ENCODE measurements at regions not wholly inside any gene's neighbourhood (a gene's known extent, or its start where the extent isn't known, plus 50 kb on each side); places are given as distances from the start of the nearest gene placed in this dataset.
A peak's percentile ranks its signal among the peaks of the same experiment; 100 is the strongest.

DNA sequence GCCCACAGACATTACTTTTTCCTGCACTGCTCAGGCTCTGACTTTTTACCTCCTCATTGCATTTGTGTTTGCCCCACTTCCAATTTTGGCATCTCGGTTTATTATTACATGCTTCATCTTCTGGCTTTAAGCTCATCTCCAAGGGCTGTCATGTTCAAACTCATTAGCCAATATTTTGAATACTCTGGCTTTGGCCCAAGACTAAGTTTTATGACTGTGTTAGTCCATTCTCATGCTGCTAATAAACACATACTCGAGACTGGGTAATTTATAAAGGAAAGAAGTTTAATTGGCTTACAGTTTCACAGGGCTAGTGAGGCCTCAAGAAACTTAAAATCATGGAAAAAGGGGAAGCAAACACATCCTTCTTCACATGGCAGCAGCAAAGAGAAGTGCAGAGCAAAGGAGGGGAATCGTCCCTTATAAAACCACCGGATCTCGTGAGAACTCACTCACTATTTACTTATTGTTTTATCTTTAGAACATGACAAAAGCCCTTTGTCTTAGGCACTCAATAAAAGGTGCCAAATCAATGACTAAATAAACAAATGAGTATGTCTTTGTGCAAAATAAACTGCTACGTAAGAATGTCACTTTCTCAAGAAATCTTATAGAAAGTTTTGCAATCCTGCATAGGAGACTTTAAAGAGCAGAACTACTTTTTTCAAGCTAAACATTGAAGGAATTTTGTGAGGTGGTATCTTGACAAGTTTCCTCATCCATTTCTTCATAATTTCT lies 233.4 kb upstream of the SPRY2 start:
- Histone ChIP-seq H3K9me3 (ENCODE audit: control insufficient read depth, insufficient read depth, low read length) (no peaks in the 10 kb centered on the region), H3K4me1 (ENCODE audit: control insufficient read depth, insufficient read depth, low read length) (no peaks in the 10 kb centered on the region), H3K27me3 (ENCODE audit: control insufficient read depth, insufficient read depth, low read length) (no peaks in the 10 kb centered on the region), H3K27ac (ENCODE audit: low read depth, low read length) (no peak overlapping the region), H3K4me3 (ENCODE audit: low read depth, low read length) (no peak overlapping the region), H3K36me3 (ENCODE audit: control insufficient read depth, insufficient read depth, low read length) (no peaks in the 10 kb centered on the region)
- no peak for DNase-seq (ENCODE audit: low read depth in 4 of 6, low spot score in 6 of 6)
- 57% methylated on average over 1 of the region's 6 CpGs for WGBS (ENCODE audit: insufficient coverage)

DNA sequence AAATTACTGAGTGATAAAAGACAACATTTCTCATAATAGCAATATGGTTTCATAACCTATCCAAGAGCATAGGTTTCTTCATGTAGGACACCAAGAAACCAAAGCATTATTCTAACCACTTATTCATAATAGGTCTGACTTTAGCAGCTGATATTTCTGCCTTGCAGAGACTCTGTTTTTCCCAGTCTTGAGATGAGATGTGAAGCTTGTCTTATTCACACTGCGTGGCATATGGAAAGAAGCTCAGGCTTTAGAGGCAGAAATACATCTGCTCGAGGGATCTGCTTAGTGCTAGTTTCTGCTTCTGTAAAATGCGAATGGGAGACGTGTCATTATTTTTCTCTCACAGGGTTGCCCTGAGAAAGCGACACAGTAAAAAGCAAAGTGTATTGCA lies 232.0 kb upstream of the SPRY2 start:
- peak in 2 of 6 donors; percentile 72 to 86 for DNase-seq (ENCODE audit: low read depth in 4 of 6, low spot score in 6 of 6)
- H3K4me1 ChIP-seq (ENCODE audit: control insufficient read depth, insufficient read depth, low read length): no peaks in the 10 kb centered on the region
- 52% methylated on average over 5 of the region's 5 CpGs for WGBS (ENCODE audit: insufficient coverage)
- H3K27ac ChIP-seq (ENCODE audit: low read depth, low read length): no peak overlapping the region
- H3K36me3 ChIP-seq (ENCODE audit: control insufficient read depth, insufficient read depth, low read length): no peaks in the 10 kb centered on the region
- no peaks in the 10 kb centered on the region for H3K27me3 ChIP-seq (ENCODE audit: control insufficient read depth, insufficient read depth, low read length)
- H3K9me3 ChIP-seq (ENCODE audit: control insufficient read depth, insufficient read depth, low read length): no peaks in the 10 kb centered on the region
- H3K4me3 ChIP-seq (ENCODE audit: low read depth, low read length): no peak overlapping the region

DNA sequence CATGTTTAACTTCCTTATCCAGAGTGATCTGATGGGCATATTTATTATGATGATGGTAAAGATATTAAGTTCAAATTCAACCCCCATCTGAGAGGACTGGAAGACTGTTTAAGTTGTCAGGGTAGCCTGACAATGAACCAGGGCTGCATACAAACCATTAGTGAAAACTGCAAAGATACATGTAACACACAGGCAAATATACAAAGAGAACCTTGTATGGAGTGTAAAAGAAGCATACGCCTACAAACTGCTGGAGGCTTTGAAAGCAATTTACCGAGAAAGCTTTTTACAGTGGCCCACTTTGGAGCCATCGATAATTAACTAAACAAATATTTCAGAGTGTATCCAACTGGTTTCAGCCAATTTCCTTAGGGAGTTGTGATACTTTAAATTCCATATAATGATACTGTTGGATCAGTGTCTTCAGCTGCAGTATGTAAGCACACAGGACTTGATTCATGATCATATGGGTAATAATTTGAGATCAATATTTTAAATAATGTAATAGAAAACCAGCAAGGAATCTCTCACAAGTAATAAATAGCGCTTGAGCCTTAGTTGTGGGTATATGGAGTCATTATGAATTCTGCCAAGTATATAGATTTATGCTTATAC lies 231.5 kb upstream of the SPRY2 start:
- no peaks in the 10 kb centered on the region for H3K9me3 ChIP-seq (ENCODE audit: control insufficient read depth, insufficient read depth, low read length)
- no peak overlapping the region for H3K27ac ChIP-seq (ENCODE audit: low read depth, low read length)
- H3K27me3 ChIP-seq (ENCODE audit: control insufficient read depth, insufficient read depth, low read length): no peaks in the 10 kb centered on the region
- no CpG with 5 or more reads among the region's 4 CpGs for WGBS (ENCODE audit: insufficient coverage)
- no peaks in the 10 kb centered on the region for H3K36me3 ChIP-seq (ENCODE audit: control insufficient read depth, insufficient read depth, low read length)
- DNase-seq (ENCODE audit: low read depth in 4 of 6, low spot score in 6 of 6): peak in 2 of 6 donors; percentile 33 to 51
- no peak overlapping the region for H3K4me3 ChIP-seq (ENCODE audit: low read depth, low read length)
- H3K4me1 ChIP-seq (ENCODE audit: control insufficient read depth, insufficient read depth, low read length): no peaks in the 10 kb centered on the region

GRCh38 chr13:80571346-80572307 lies 230.7 kb upstream of the SPRY2 start:
- WGBS (ENCODE audit: insufficient coverage): 84% methylated on average over 2 of the region's 4 CpGs
- Histone ChIP-seq H3K4me3 (ENCODE audit: low read depth, low read length) (no peak overlapping the region), H3K27ac (ENCODE audit: low read depth, low read length) (no peak overlapping the region), H3K4me1 (ENCODE audit: control insufficient read depth, insufficient read depth, low read length) (no peaks in the 10 kb centered on the region), H3K9me3 (ENCODE audit: control insufficient read depth, insufficient read depth, low read length) (no peaks in the 10 kb centered on the region), H3K36me3 (ENCODE audit: control insufficient read depth, insufficient read depth, low read length) (no peaks in the 10 kb centered on the region), H3K27me3 (ENCODE audit: control insufficient read depth, insufficient read depth, low read length) (no peaks in the 10 kb centered on the region)
- DNase-seq (ENCODE audit: low read depth in 4 of 6, low spot score in 6 of 6): no peak

- Histone ChIP-seq H3K9me3 (ENCODE audit: control insufficient read depth, insufficient read depth, low read length) (no peaks in the 10 kb centered on the region), H3K27me3 (ENCODE audit: control insufficient read depth, insufficient read depth, low read length) (no peaks in the 10 kb centered on the region), H3K4me1 (ENCODE audit: control insufficient read depth, insufficient read depth, low read length) (no peaks in the 10 kb centered on the region), H3K36me3 (ENCODE audit: control insufficient read depth, insufficient read depth, low read length) (no peaks in the 10 kb centered on the region), H3K27ac (ENCODE audit: low read depth, low read length) (no peak overlapping the region), H3K4me3 (ENCODE audit: low read depth, low read length) (no peak overlapping the region)
- WGBS (ENCODE audit: insufficient coverage): 79% methylated on average over 4 of the region's 4 CpGs
- no peak for DNase-seq (ENCODE audit: low read depth in 4 of 6, low spot score in 6 of 6)
These were observed 222.5 kb upstream of the SPRY2 start for GRCh38 chr13:80563439-80563838.

DNA sequence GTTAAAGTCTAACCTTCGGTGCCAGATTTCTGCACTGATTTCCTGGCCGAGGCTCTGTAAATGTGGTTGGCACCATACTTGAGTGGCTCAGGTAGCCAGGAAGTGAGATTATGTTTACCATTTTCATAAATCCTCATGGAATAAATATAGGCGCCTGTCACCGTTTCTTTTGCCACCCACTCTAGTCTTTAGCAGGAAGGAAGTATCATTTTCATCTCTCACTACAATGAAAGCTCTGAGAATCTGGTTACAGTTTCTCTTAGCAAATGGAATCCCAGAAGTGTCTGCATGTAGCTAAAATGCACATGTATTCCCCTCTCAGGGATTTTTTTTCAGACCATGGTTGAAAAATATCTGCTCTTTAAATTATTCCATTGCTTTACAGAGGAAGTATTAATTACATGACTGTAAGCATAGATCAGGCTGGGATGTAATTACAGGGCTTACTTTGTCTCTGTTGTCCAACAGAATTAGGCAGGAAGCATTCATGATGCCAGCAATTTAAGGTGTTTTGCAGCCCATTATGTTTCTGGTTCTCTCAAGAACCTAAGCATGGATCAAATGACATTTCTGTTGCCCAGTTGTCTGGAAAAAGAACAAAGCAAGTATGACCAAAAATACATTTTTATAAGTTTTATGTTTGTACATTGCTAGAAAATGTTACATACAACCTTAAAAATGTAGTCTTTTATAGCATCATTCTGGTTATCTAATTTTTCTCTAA lies 221.7 kb upstream of the SPRY2 start:
- H3K4me1 ChIP-seq (ENCODE audit: control insufficient read depth, insufficient read depth, low read length): no peaks in the 10 kb centered on the region
- H3K27ac ChIP-seq (ENCODE audit: low read depth, low read length): no peak overlapping the region
- H3K27me3 ChIP-seq (ENCODE audit: control insufficient read depth, insufficient read depth, low read length): no peaks in the 10 kb centered on the region
- no CpG with 5 or more reads among the region's 4 CpGs for WGBS (ENCODE audit: insufficient coverage)
- H3K36me3 ChIP-seq (ENCODE audit: control insufficient read depth, insufficient read depth, low read length): no peaks in the 10 kb centered on the region
- peak in 1 of 6 donors; percentile 70 for DNase-seq (ENCODE audit: low read depth in 4 of 6, low spot score in 6 of 6)
- H3K9me3 ChIP-seq (ENCODE audit: control insufficient read depth, insufficient read depth, low read length): no peaks in the 10 kb centered on the region
- no peak overlapping the region for H3K4me3 ChIP-seq (ENCODE audit: low read depth, low read length)

- no peak overlapping the region for H3K27ac ChIP-seq (ENCODE audit: low read depth, low read length)
These were observed 219.7 kb upstream of the SPRY2 start for GRCh38 chr13:80560609-80561008.

GRCh38 chr13:80559944-80560343 lies 219.0 kb upstream of the SPRY2 start:
- H3K36me3 ChIP-seq (ENCODE audit: control insufficient read depth, insufficient read depth, low read length): no peaks in the 10 kb centered on the region
- no peaks in the 10 kb centered on the region for H3K9me3 ChIP-seq (ENCODE audit: control insufficient read depth, insufficient read depth, low read length)
- 79% methylated on average over 2 of the region's 5 CpGs for WGBS (ENCODE audit: insufficient coverage)
- no peak overlapping the region for H3K4me3 ChIP-seq (ENCODE audit: low read depth, low read length)
- H3K27ac ChIP-seq (ENCODE audit: low read depth, low read length): no peak overlapping the region
- no peaks in the 10 kb centered on the region for H3K27me3 ChIP-seq (ENCODE audit: control insufficient read depth, insufficient read depth, low read length)
- DNase-seq (ENCODE audit: low read depth in 4 of 6, low spot score in 6 of 6): no peak
- H3K4me1 ChIP-seq (ENCODE audit: control insufficient read depth, insufficient read depth, low read length): no peaks in the 10 kb centered on the region

More at GRCh38 chr13:80560609-80561008, 219.7 kb upstream of the SPRY2 start:
- H3K9me3 ChIP-seq (ENCODE audit: control insufficient read depth, insufficient read depth, low read length): no peaks in the 10 kb centered on the region
- H3K4me1 ChIP-seq (ENCODE audit: control insufficient read depth, insufficient read depth, low read length): no peaks in the 10 kb centered on the region
- no peak overlapping the region for H3K4me3 ChIP-seq (ENCODE audit: low read depth, low read length)
- DNase-seq (ENCODE audit: low read depth in 4 of 6, low spot score in 6 of 6): no peak
- no peaks in the 10 kb centered on the region for H3K27me3 ChIP-seq (ENCODE audit: control insufficient read depth, insufficient read depth, low read length)
- H3K36me3 ChIP-seq (ENCODE audit: control insufficient read depth, insufficient read depth, low read length): no peaks in the 10 kb centered on the region

DNA sequence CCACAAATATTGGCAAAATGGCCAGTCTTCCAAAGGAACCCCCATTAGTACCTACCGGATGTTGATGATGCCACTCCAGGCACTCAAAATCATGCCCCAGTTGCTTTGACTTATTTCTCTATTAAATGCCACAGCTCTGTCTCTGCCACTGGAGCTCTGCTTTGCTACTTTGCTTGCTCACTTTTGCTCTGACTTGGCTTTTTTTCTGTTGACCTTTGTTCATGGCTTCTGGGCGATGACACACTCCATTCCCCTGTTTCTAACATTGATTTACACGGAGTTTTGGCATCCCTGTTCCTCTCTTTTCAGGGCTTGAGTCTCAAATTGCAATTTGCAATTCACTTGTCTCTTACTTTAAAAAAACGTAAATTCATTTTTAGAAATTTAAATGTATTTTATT lies 217.1 kb upstream of the SPRY2 start:
- DNase-seq (ENCODE audit: low read depth in 4 of 6, low spot score in 6 of 6): no peak
- peaks cover 1% of the 10 kb centered on the region for H3K4me1 ChIP-seq (ENCODE audit: control insufficient read depth, insufficient read depth, low read length)
- H3K27me3 ChIP-seq (ENCODE audit: control insufficient read depth, insufficient read depth, low read length): no peaks in the 10 kb centered on the region
- WGBS (ENCODE audit: insufficient coverage): 94% methylated on average over 3 of the region's 4 CpGs
- no peak overlapping the region for H3K27ac ChIP-seq (ENCODE audit: low read depth, low read length)
- H3K36me3 ChIP-seq (ENCODE audit: control insufficient read depth, insufficient read depth, low read length): no peaks in the 10 kb centered on the region
- no peaks in the 10 kb centered on the region for H3K9me3 ChIP-seq (ENCODE audit: control insufficient read depth, insufficient read depth, low read length)
- no peak overlapping the region for H3K4me3 ChIP-seq (ENCODE audit: low read depth, low read length)
